CD4-positive, alpha-beta T cell (primary cell): ENCODE measurements at regions not wholly inside any gene's neighbourhood (a gene's known extent, or its start where the extent isn't known, plus 50 kb on each side); places are given as distances from the start of the nearest gene placed in this dataset.

Experiments
- ATAC-seq: fragments of 200-7000 bp; cut with Tn5 transposase; one replicate; pipeline ENCODE4 v1.10.0; 2022; ENCODE audit warnings: mild to moderate bottlenecking; ENCODE audit not compliant: poor library complexity
- CTCF ChIA-PET: fragments of 350-600 bp; sonication (Branson Sonifier 250); formaldehyde crosslinking; loops from one replicate; lab custom pipeline; 2021; ENCODE audit warnings: antibody characterized with exemption, inconsistent platforms; lab: Charles Lee
- POLR2A ChIA-PET: fragments of 350-600 bp; sonication (Branson Sonifier 250); formaldehyde crosslinking; loops from one replicate; lab custom pipeline; 2021; ENCODE audit warnings: antibody characterized with exemption, inconsistent platforms; lab: Charles Lee
- DNase-seq, 14 experiments: peaks; one replicate each; pipeline ENCODE4 v3.0.0-alpha.2; 2013 to 2020; ENCODE audit warnings: mixed read lengths in 2 of 14
- H3K27ac ChIP-seq, 2 donors: one replicate each; pipeline versions ENCODE4 v1.5.1 to v1.7.0; 2013; ENCODE audit warnings: low read length in 2 of 2, low read depth in 1 of 2, mild to moderate bottlenecking in 1 of 2
- H3K27me3 ChIP-seq, 2 experiments: 1 replicate in 1 of 2; 2 replicates in 1 of 2; pipeline versions ENCODE4 v1.6.1 to v1.7.0; 2013; ENCODE audit warnings: low read length in 2 of 2, control low read depth in 1 of 2, mild to moderate bottlenecking in 1 of 2, moderate library complexity in 1 of 2; ENCODE audit not compliant: insufficient read depth in 2 of 2, control insufficient read depth in 1 of 2
- H3K36me3 ChIP-seq: one replicate; pipeline ENCODE4 v1.6.1; 2013; ENCODE audit warnings: low read length, control low read depth; ENCODE audit not compliant: insufficient read depth
- H3K4me1 ChIP-seq: one replicate; pipeline ENCODE4 v1.6.1; 2013; ENCODE audit warnings: low read length, control low read depth; ENCODE audit not compliant: insufficient read depth
- H3K4me3 ChIP-seq: one replicate; pipeline ENCODE4 v1.5.1; 2013; ENCODE audit warnings: mild to moderate bottlenecking, low read length, moderate library complexity
- H3K9me3 ChIP-seq, 2 experiments: 1 replicate in 1 of 2; 2 replicates in 1 of 2; pipeline versions ENCODE4 v1.6.1 to v1.7.0; 2013; ENCODE audit warnings: low read length in 2 of 2, mild to moderate bottlenecking in 2 of 2, control low read depth in 1 of 2, moderate library complexity in 1 of 2; ENCODE audit not compliant: control insufficient read depth in 1 of 2, insufficient read depth in 1 of 2
- H3K27ac Mint-ChIP-seq: one replicate; pipeline ENCODE4 v1.8.0; 2020; ENCODE audit warnings: mixed read lengths
- H3K27me3 Mint-ChIP-seq: one replicate; pipeline ENCODE4 v1.8.0; 2021; ENCODE audit warnings: mixed read lengths
- H3K36me3 Mint-ChIP-seq: one replicate; pipeline ENCODE4 v1.8.0; 2021; ENCODE audit warnings: low read depth, mixed read lengths
- H3K4me1 Mint-ChIP-seq: one replicate; pipeline ENCODE4 v1.8.0; 2021; ENCODE audit warnings: low read depth, mixed read lengths
- H3K4me3 Mint-ChIP-seq: one replicate; pipeline ENCODE4 v1.8.0; 2020; ENCODE audit warnings: mild to moderate bottlenecking, mixed read lengths
- H3K9me3 Mint-ChIP-seq: one replicate; pipeline ENCODE4 v1.8.0; 2020; ENCODE audit warnings: mixed read lengths
- intact Hi-C, 2 experiments: fragments of 100-400 bp; cut with DNase I in 1 of 2; cut with micrococcal nuclease in 1 of 2; formaldehyde crosslinking; loops; one replicate each; pipeline versions ENCODE4 v1.15.1 to v1.9.0; 2023 to 2025; cut with DNase I, micrococcal nuclease
- TF ChIP-seq, protein P1 (sequence below): fragments of 200-600 bp; IDR thresholded peaks from one replicate; pipeline ENCODE4 v1.8.0; 2022; ENCODE audit warnings: antibody characterized with exemption, mild to moderate bottlenecking

- Histone ChIP-seq H3K36me3 (no peaks in the 10 kb centered on the region), H3K9me3 (peaks cover 16 to 21% of the 10 kb centered on the region in 2 experiments), H3K27me3 (no peaks in the 10 kb centered on the region), H3K4me1 (no peaks in the 10 kb centered on the region), H3K27ac (no peak overlapping the region), H3K4me3 (no peak overlapping the region)
- Mint-ChIP-seq H3K4me3 (no peak overlapping the region), H3K4me1 (no peaks in the 10 kb centered on the region), H3K27me3 (no peaks in the 10 kb centered on the region), H3K9me3 (peaks cover 19% of the 10 kb centered on the region), H3K27ac (no peak overlapping the region), H3K36me3 (no peaks in the 10 kb centered on the region)
- POLR2A ChIA-PET, result no interaction called here
- TF ChIP-seq, protein P1, sequence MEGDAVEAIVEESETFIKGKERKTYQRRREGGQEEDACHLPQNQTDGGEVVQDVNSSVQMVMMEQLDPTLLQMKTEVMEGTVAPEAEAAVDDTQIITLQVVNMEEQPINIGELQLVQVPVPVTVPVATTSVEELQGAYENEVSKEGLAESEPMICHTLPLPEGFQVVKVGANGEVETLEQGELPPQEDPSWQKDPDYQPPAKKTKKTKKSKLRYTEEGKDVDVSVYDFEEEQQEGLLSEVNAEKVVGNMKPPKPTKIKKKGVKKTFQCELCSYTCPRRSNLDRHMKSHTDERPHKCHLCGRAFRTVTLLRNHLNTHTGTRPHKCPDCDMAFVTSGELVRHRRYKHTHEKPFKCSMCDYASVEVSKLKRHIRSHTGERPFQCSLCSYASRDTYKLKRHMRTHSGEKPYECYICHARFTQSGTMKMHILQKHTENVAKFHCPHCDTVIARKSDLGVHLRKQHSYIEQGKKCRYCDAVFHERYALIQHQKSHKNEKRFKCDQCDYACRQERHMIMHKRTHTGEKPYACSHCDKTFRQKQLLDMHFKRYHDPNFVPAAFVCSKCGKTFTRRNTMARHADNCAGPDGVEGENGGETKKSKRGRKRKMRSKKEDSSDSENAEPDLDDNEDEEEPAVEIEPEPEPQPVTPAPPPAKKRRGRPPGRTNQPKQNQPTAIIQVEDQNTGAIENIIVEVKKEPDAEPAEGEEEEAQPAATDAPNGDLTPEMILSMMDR, result no peak
- intact Hi-C loops, result no loop called here
- CTCF ChIA-PET, result no interaction called here
- no peak for DNase-seq
- no peak for ATAC-seq
Observed at GRCh38 chr14:42110167-42110566, 503.5 kb downstream of the LRFN5 start.

GRCh38 chr14:42095155-42095554 is 488.5 kb downstream of the LRFN5 start:
- Histone ChIP-seq H3K4me3 (no peak overlapping the region), H3K36me3 (no peaks in the 10 kb centered on the region), H3K4me1 (no peaks in the 10 kb centered on the region), H3K27ac (no peak overlapping the region), H3K9me3 (peaks cover 0 to 24% of the 10 kb centered on the region in 2 experiments), H3K27me3 (no peaks in the 10 kb centered on the region)
- CTCF ChIA-PET, result no interaction called here
- ATAC-seq (no peak), DNase-seq (no peak)
- intact Hi-C loops, result no loop called here
- H3K4me3 Mint-ChIP-seq, result no peak overlapping the region
- POLR2A ChIA-PET, result no interaction called here
- no peaks in the 10 kb centered on the region for H3K27me3 Mint-ChIP-seq
- no peaks in the 10 kb centered on the region for H3K36me3 Mint-ChIP-seq
- TF ChIP-seq, protein P1, result no peak
- no peaks in the 10 kb centered on the region for H3K4me1 Mint-ChIP-seq
- peaks cover 9% of the 10 kb centered on the region for H3K9me3 Mint-ChIP-seq
- no peak overlapping the region for H3K27ac Mint-ChIP-seq

GRCh38 chr14:42090122-42090521 is 483.4 kb downstream of the LRFN5 start:
- Histone ChIP-seq H3K4me1 (no peaks in the 10 kb centered on the region), H3K27me3 (no peaks in the 10 kb centered on the region), H3K27ac (no peak overlapping the region), H3K36me3 (no peaks in the 10 kb centered on the region), H3K9me3 (peaks cover 0 to 2% of the 10 kb centered on the region in 2 experiments), H3K4me3 (no peak overlapping the region)
- POLR2A ChIA-PET, result no interaction called here
- Mint-ChIP-seq H3K9me3 (peaks cover 7% of the 10 kb centered on the region), H3K27me3 (no peaks in the 10 kb centered on the region), H3K27ac (no peak overlapping the region), H3K36me3 (no peaks in the 10 kb centered on the region), H3K4me1 (no peaks in the 10 kb centered on the region), H3K4me3 (no peak overlapping the region)
- CTCF ChIA-PET, result no interaction called here
- DNase-seq, result no peak
- no peak for ATAC-seq
- TF ChIP-seq, protein P1, result no peak
- intact Hi-C loops, result no loop called here
